Prostate gland (tissue), 2 donors: ENCODE measurements at regions not wholly inside any gene's neighbourhood (a gene's known extent, or its start where the extent isn't known, plus 50 kb on each side); places are given as distances from the start of the nearest gene placed in this dataset.

Source experiments
- DNase-seq: peaks from one replicate; pipeline ENCODE4 v3.0.0-alpha.2; 2019; ENCODE audit warnings: low spot score
- H3K27ac ChIP-seq, 2 donors: fragments of 200-600 bp; sonication (generic); 2 replicates each; pipeline ENCODE4 v1.5.1; 2017 to 2019
- H3K27me3 ChIP-seq: fragments of 200-600 bp; sonication (generic); replicated peaks from 2 replicates; pipeline ENCODE4 v1.5.1; 2019; ENCODE audit not compliant: insufficient read depth
- H3K36me3 ChIP-seq, 2 donors: fragments of 200-600 bp; sonication (generic); 1 replicate in 1 of 2; 2 replicates in 1 of 2; pipeline versions ENCODE4 v1.5.1 to v1.8.1; 2017 to 2019
- H3K4me1 ChIP-seq: fragments of 200-600 bp; sonication (generic); replicated peaks from 2 replicates; pipeline ENCODE4 v1.5.1; 2019
- H3K4me3 ChIP-seq, 2 donors: fragments of 200-600 bp; sonication (generic); 2 replicates each; pipeline ENCODE4 v1.5.1; 2017 to 2019
- H3K9me3 ChIP-seq: fragments of 200-600 bp; sonication (generic); 2 replicates; pipeline ENCODE4 v1.5.1; 2017
- CTCF ChIP-seq, 4 experiments: fragments of 200-600 bp in 2 of 4; fragments of 450-650 bp in 2 of 4; sonication (generic) in 2 of 4; IDR thresholded peaks; 1 replicate in 3 of 4; 2 replicates in 1 of 4; pipeline ENCODE4 v1.5.1; 2016 to 2019; ENCODE audit warnings: antibody characterized with exemption in 4 of 4, mild to moderate bottlenecking in 2 of 4, moderate library complexity in 2 of 4
- POLR2A ChIP-seq: fragments of 450-650 bp; IDR thresholded peaks from one replicate; pipeline ENCODE4 v1.6.1; 2016; ENCODE audit warnings: antibody characterized with exemption, mild to moderate bottlenecking
- POLR2AphosphoS5 ChIP-seq: sonication (generic); formaldehyde crosslinking; IDR thresholded peaks from one replicate; pipeline ENCODE4 v1.6.1; 2017; ENCODE audit warnings: antibody characterized with exemption
- WGBS: methylation state at CpG from one replicate; pipeline ENCODE4 v1.1.5; 2018; 5-methylcytosine and 5-hydroxymethylcytosine counted together
- intact Hi-C: fragments of 100-400 bp; cut with DNase I; formaldehyde crosslinking; loops from one replicate; pipeline ENCODE4 v1.14.2; 2022

GRCh38 chr20:19016140-19016497 is 196.3 kb upstream of the SLC24A3 start:
- Histone ChIP-seq H3K4me3 (no peak overlapping the region), H3K4me1 (no peaks in the 10 kb centered on the region), H3K27ac (no peak overlapping the region), H3K36me3 (no peaks in the 10 kb centered on the region), H3K27me3 (no peaks in the 10 kb centered on the region), H3K9me3 (no peaks in the 10 kb centered on the region)
- no peak for DNase-seq
- WGBS = 73% methylated on average over 7 of the region's 7 CpGs
- intact Hi-C loops = no loop called here
- TF ChIP-seq POLR2A = no peak
- no peak for TF ChIP-seq CTCF (IDR thresholded peaks at IDR 0.05)
- TF ChIP-seq POLR2AphosphoS5 = no peak

GRCh38 chr20:19017104-19017690 is 195.2 kb upstream of the SLC24A3 start:
- WGBS = 87% methylated on average over 11 of the region's 11 CpGs
- no peaks in the 10 kb centered on the region for H3K9me3 ChIP-seq
- no peak overlapping the region for H3K4me3 ChIP-seq
- no peaks in the 10 kb centered on the region for H3K4me1 ChIP-seq
- H3K36me3 ChIP-seq = no peaks in the 10 kb centered on the region
- H3K27me3 ChIP-seq = no peaks in the 10 kb centered on the region
- intact Hi-C loops = no loop called here
- no peak for DNase-seq
- TF ChIP-seq CTCF (IDR thresholded peaks at IDR 0.05) (no peak), POLR2A (no peak), POLR2AphosphoS5 (no peak)
- H3K27ac ChIP-seq = no peak overlapping the region

- Histone ChIP-seq H3K4me3 (no peak overlapping the region), H3K4me1 (no peaks in the 10 kb centered on the region), H3K36me3 (no peaks in the 10 kb centered on the region), H3K9me3 (no peaks in the 10 kb centered on the region), H3K27ac (no peak overlapping the region), H3K27me3 (no peaks in the 10 kb centered on the region)
- no peak for DNase-seq
- TF ChIP-seq CTCF (IDR thresholded peaks at IDR 0.05) (no peak), POLR2AphosphoS5 (no peak), POLR2A (no peak)
- WGBS = 57% methylated on average over 5 of the region's 5 CpGs
- intact Hi-C loops = no loop called here
Observed at GRCh38 chr20:19018881-19019280, 193.6 kb upstream of the SLC24A3 start.

- no peaks in the 10 kb centered on the region for H3K27me3 ChIP-seq
- intact Hi-C loops = no loop called here
- no peaks in the 10 kb centered on the region for H3K9me3 ChIP-seq
- H3K36me3 ChIP-seq = no peaks in the 10 kb centered on the region
- WGBS = 100% methylated on average over 5 of the region's 5 CpGs
- TF ChIP-seq POLR2AphosphoS5 (no peak), POLR2A (no peak), CTCF (IDR thresholded peaks at IDR 0.05) (no peak)
- no peak for DNase-seq
- H3K4me1 ChIP-seq = no peaks in the 10 kb centered on the region
- H3K4me3 ChIP-seq = no peak overlapping the region
- H3K27ac ChIP-seq = no peak overlapping the region
Observed at GRCh38 chr20:19019734-19020364, 192.6 kb upstream of the SLC24A3 start.

- H3K9me3 ChIP-seq = no peaks in the 10 kb centered on the region
- TF ChIP-seq POLR2AphosphoS5 = no peak
- TF ChIP-seq CTCF (IDR thresholded peaks at IDR 0.05) = no peak
- TF ChIP-seq POLR2A = no peak
- no peak for DNase-seq
- no peaks in the 10 kb centered on the region for H3K36me3 ChIP-seq
- no peak overlapping the region for H3K27ac ChIP-seq
- no peaks in the 10 kb centered on the region for H3K4me1 ChIP-seq
- intact Hi-C loops = no loop called here
- 84% methylated on average over 7 of the region's 7 CpGs for WGBS
- H3K4me3 ChIP-seq = no peak overlapping the region
- no peaks in the 10 kb centered on the region for H3K27me3 ChIP-seq
Observed at GRCh38 chr20:19021406-19022117, 190.9 kb upstream of the SLC24A3 start.
